K562 (cell line): ENCODE measurements at regions not wholly inside any gene's neighbourhood (a gene's known extent, or its start where the extent isn't known, plus 50 kb on each side); places are given as distances from the start of the nearest gene placed in this dataset.

Source experiments
- BRD4 ChIP-seq: fragments of 200-600 bp; sonication (generic); IDR thresholded peaks from 2 replicates; pipeline ENCODE4 v1.6.1; 2017; ENCODE audit warnings: inconsistent platforms
- CBX8 ChIP-seq: fragments of 200-600 bp; sonication (generic); IDR thresholded peaks from 2 replicates; pipeline ENCODE4 v1.6.1; 2012; ENCODE audit warnings: borderline replicate concordance, mixed run types, low read depth, mild to moderate bottlenecking, moderate library complexity, mixed read lengths, low read length, control low read depth, inconsistent platforms; ENCODE audit not compliant: poor library complexity, severe bottlenecking; ENCODE audit errors: extremely low read depth
- CREM ChIP-seq: IDR thresholded peaks from 2 replicates; pipeline ENCODE4 v1.6.1; 2014; ENCODE audit warnings: antibody characterized with exemption, low read depth
- ELF2 ChIP-seq: fragments of 250-450 bp; sonication (Bioruptor Pico); IDR thresholded peaks from 2 replicates; pipeline ENCODE4 v1.5.0; 2021; ENCODE audit warnings: mild to moderate bottlenecking
- FOXJ2 ChIP-seq: fragments of 200-800 bp; sonication (Bioruptor generic); IDR thresholded peaks from 2 replicates; pipeline ENCODE4 v1.6.1; 2016; ENCODE audit warnings: missing genetic modification characterization, missing compliant biosample characterization
- IFI16 ChIP-seq: fragments of 250-450 bp; sonication (Bioruptor Pico); IDR thresholded peaks from 2 replicates; pipeline ENCODE4 v2.1.2; 2022; ENCODE audit warnings: mild to moderate bottlenecking, inconsistent platforms
- IRF1 ChIP-seq: sonication (generic); formaldehyde crosslinking; IDR thresholded peaks from 2 replicates; pipeline ENCODE4 v1.8.0; 2022; ENCODE audit warnings: missing genetic modification reagents, mild to moderate bottlenecking, borderline replicate concordance
- IRF2 ChIP-seq: sonication (generic); formaldehyde crosslinking; IDR thresholded peaks from 2 replicates; pipeline ENCODE4 v1.8.1; 2022; ENCODE audit warnings: mild to moderate bottlenecking, missing genetic modification reagents
- MAFG ChIP-seq: fragments of 450-650 bp; conservative IDR thresholded peaks from 2 replicates; pipeline ENCODE4 v1.6.1; 2016; ENCODE audit warnings: missing genetic modification characterization, missing compliant biosample characterization
- PHTF2 ChIP-seq: fragments of 250-450 bp; sonication (Bioruptor Pico); IDR thresholded peaks from 2 replicates; pipeline ENCODE4 v1.5.0; 2021; ENCODE audit warnings: mild to moderate bottlenecking
- POLR2AphosphoS5 ChIP-seq: IDR thresholded peaks from 2 replicates; pipeline ENCODE4 v1.6.1; 2011; ENCODE audit warnings: mild to moderate bottlenecking, low read depth, low read length, moderate library complexity; ENCODE audit not compliant: control insufficient read depth, insufficient read depth
- POLR3G ChIP-seq: IDR thresholded peaks from 2 replicates; pipeline ENCODE4 v1.6.1; 2011; ENCODE audit not compliant: insufficient read length, insufficient replicate concordance; ENCODE audit errors: extremely low read depth
- PYGO2 ChIP-seq: fragments of 450-650 bp; IDR thresholded peaks from 2 replicates; pipeline ENCODE4 v1.6.1; 2016; ENCODE audit warnings: mild to moderate bottlenecking, missing genetic modification characterization, moderate library complexity, missing compliant biosample characterization
- SP2 ChIP-seq: IDR thresholded peaks from 2 replicates; pipeline ENCODE4 v1.6.1; 2011; ENCODE audit warnings: mild to moderate bottlenecking, low read depth, low read length, moderate library complexity; ENCODE audit not compliant: poor library complexity, severe bottlenecking; ENCODE audit errors: extremely low read depth
- TRIM25 ChIP-seq: fragments of 450-650 bp; IDR thresholded peaks from 2 replicates; pipeline ENCODE4 v1.7.0; 2016; ENCODE audit warnings: borderline replicate concordance
- U2AF2 ChIP-seq: fragments of 200-400 bp; formaldehyde crosslinking; optimal IDR thresholded peaks from 2 replicates; pipeline ENCODE3; 2017; ENCODE audit warnings: low read depth, mild to moderate bottlenecking, low read length
- ZNF133 ChIP-seq: fragments of 250-450 bp; sonication (Bioruptor Pico); IDR thresholded peaks from 2 replicates; pipeline ENCODE4 v1.4.0; 2020; ENCODE audit warnings: mild to moderate bottlenecking
- ZNF316 ChIP-seq: fragments of 450-650 bp; IDR thresholded peaks from 2 replicates; pipeline ENCODE4 v1.6.1; 2016
- ZNF717 ChIP-seq: fragments of 250-450 bp; sonication (Bioruptor Pico); IDR thresholded peaks from 2 replicates; pipeline ENCODE4 v1.5.0; 2021
- TF ChIP-seq, protein P1 (sequence below): fragments of 250-450 bp; sonication (Bioruptor Pico); IDR thresholded peaks from 2 replicates; pipeline ENCODE4 v1.5.0; 2021; ENCODE audit warnings: mild to moderate bottlenecking, borderline replicate concordance
- TF ChIP-seq, protein P2 (sequence below): fragments of 250-450 bp; sonication (Bioruptor Pico); IDR thresholded peaks from 2 replicates; pipeline ENCODE4 v1.9.0; 2021; ENCODE audit warnings: mild to moderate bottlenecking, inconsistent platforms

DNA sequence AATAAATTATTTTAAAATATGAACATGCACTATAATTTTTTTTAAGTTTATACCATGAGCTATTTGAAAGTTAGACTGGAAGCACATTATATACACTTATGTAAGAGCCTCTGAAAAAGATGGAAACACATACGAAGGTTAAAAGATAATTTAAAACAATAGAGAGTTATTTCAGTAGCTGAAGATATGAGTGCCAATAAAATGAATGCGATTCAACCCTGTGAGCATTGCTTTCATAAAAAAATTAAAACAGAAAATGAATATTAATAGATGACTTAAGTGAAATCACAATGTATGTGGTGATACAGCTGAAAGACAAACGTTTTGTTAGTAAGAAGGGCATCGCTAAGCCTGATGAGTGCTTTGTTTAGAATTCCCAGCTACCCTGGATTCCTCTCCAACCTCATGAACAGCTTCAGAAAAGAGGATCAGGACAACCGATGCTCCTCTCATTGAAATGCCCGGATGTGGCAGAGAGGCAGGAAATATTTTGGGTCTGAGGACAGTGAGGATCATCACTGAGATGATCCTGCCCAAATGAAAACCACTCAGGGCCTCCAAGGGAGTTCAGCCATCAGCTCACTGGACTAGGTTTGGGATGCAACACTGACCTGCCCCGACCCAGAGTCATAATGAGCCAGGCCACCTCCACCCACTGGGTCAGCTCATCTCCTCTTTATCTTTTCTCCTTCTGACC, 60.2 kb upstream of the TOP3B start (continued):
- TF ChIP-seq CBX8 (no peak), FOXJ2 (tag) (no peak), IFI16 (peak; percentile 74; the same call in 1 of the 2 replicates), MAFG (no peak), TRIM25 (no peak), IRF1 (CRISPR knock-in tag) (no peak), ZNF316 (no peak), PYGO2 (no peak), PHTF2 (CRISPR knock-in tag) (no peak), ZNF717 (CRISPR knock-in tag) (no peak), POLR2AphosphoS5 (no peak), POLR3G (no peak), ZNF133 (CRISPR knock-in tag) (0 out of 2 replicates have a peak, but pooled peaks have one; percentile 43), IRF2 (CRISPR knock-in tag) (0 out of 2 replicates have a peak, but pooled peaks have one; percentile 16), SP2 (no peak), CREM (no peak), BRD4 (no peak), ELF2 (CRISPR knock-in tag) (no peak), U2AF2 (no peak)
- TF ChIP-seq, protein P1, sequence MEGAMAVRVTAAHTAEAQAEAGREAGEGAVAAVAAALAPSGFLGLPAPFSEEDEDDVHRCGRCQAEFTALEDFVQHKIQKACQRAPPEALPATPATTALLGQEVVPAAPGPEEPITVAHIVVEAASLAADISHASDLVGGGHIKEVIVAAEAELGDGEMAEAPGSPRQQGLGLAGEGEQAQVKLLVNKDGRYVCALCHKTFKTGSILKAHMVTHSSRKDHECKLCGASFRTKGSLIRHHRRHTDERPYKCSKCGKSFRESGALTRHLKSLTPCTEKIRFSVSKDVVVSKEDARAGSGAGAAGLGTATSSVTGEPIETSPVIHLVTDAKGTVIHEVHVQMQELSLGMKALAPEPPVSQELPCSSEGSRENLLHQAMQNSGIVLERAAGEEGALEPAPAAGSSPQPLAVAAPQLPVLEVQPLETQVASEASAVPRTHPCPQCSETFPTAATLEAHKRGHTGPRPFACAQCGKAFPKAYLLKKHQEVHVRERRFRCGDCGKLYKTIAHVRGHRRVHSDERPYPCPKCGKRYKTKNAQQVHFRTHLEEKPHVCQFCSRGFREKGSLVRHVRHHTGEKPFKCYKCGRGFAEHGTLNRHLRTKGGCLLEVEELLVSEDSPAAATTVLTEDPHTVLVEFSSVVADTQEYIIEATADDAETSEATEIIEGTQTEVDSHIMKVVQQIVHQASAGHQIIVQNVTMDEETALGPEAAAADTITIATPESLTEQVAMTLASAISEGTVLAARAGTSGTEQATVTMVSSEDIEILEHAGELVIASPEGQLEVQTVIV = no peak
- TF ChIP-seq, protein P2, sequence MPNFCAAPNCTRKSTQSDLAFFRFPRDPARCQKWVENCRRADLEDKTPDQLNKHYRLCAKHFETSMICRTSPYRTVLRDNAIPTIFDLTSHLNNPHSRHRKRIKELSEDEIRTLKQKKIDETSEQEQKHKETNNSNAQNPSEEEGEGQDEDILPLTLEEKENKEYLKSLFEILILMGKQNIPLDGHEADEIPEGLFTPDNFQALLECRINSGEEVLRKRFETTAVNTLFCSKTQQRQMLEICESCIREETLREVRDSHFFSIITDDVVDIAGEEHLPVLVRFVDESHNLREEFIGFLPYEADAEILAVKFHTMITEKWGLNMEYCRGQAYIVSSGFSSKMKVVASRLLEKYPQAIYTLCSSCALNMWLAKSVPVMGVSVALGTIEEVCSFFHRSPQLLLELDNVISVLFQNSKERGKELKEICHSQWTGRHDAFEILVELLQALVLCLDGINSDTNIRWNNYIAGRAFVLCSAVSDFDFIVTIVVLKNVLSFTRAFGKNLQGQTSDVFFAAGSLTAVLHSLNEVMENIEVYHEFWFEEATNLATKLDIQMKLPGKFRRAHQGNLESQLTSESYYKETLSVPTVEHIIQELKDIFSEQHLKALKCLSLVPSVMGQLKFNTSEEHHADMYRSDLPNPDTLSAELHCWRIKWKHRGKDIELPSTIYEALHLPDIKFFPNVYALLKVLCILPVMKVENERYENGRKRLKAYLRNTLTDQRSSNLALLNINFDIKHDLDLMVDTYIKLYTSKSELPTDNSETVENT (CRISPR knock-in tag) = no peak
